Putamen (tissue), 1 donor: ENCODE measurements at regions not wholly inside any gene's neighbourhood (a gene's known extent, or its start where the extent isn't known, plus 50 kb on each side); places are given as distances from the start of the nearest gene placed in this dataset.

Experiments
- DNase-seq: peaks from one replicate; pipeline ENCODE4 v3.0.0-alpha.2; 2016; ENCODE audit warnings: low spot score

- DNase-seq, result no peak
Measured at GRCh38 chr1:98382986-98383740, 278.4 kb upstream of the SNX7 start.

GRCh38 chr1:98382586-98382985 is 278.9 kb upstream of the SNX7 start:
- DNase-seq, result no peak

GRCh38 chr1:98374098-98374497 is 287.4 kb upstream of the SNX7 start:
- DNase-seq, result no peak

GRCh38 chr1:98373056-98373455 is 288.5 kb upstream of the SNX7 start:
- DNase-seq, result no peak

GRCh38 chr1:98371764-98372163 is 289.8 kb upstream of the SNX7 start:
- DNase-seq, result no peak

GRCh38 chr1:98369463-98369862 is 292.1 kb upstream of the SNX7 start:
- no peak for DNase-seq

- DNase-seq, result no peak
Measured at GRCh38 chr1:98368995-98369394, 292.5 kb upstream of the SNX7 start.

- no peak for DNase-seq
Measured at GRCh38 chr1:98367426-98367825, 294.1 kb upstream of the SNX7 start.

GRCh38 chr1:98366343-98366742 is 295.2 kb upstream of the SNX7 start:
- no peak for DNase-seq

- no peak for DNase-seq
Measured at GRCh38 chr1:98364544-98364943, 297.0 kb upstream of the SNX7 start.

GRCh38 chr1:98360864-98361263 is 300.7 kb upstream of the SNX7 start:
- no peak for DNase-seq

GRCh38 chr1:98355656-98356383 is 305.7 kb upstream of the SNX7 start:
- no peak for DNase-seq

GRCh38 chr1:98352378-98352777 is 309.1 kb upstream of the SNX7 start:
- DNase-seq, result no peak

GRCh38 chr1:98351561-98351960 is 310.0 kb upstream of the SNX7 start:
- no peak for DNase-seq

- no peak for DNase-seq
Measured at GRCh38 chr1:98345417-98345816, 316.1 kb upstream of the SNX7 start.

GRCh38 chr1:98344731-98345130 is 316.8 kb upstream of the SNX7 start:
- DNase-seq, result no peak

- DNase-seq, result no peak
Measured at GRCh38 chr1:98342566-98342965, 319.0 kb upstream of the SNX7 start.

- no peak for DNase-seq
Measured at GRCh38 chr1:98340511-98340910, 321.0 kb upstream of the SNX7 start.

GRCh38 chr1:98336472-98337083 is 324.9 kb upstream of the SNX7 start:
- no peak for DNase-seq

GRCh38 chr1:98333936-98334335 is 327.6 kb upstream of the SNX7 start:
- DNase-seq, result no peak

- no peak for DNase-seq
Measured at GRCh38 chr1:98333406-98333805, 328.1 kb upstream of the SNX7 start.

GRCh38 chr1:98331718-98332311 is 329.7 kb upstream of the SNX7 start:
- DNase-seq, result no peak

GRCh38 chr1:98331243-98331642 is 330.3 kb upstream of the SNX7 start:
- no peak for DNase-seq
